ENCODE measurements at regions not wholly inside any gene's neighbourhood (a gene's known extent, or its start where the extent isn't known, plus 50 kb on each side); places are given as distances from the start of the nearest gene placed in this dataset.

GRCh38 chr14:98605043-98605442, 667.0 kb downstream of the BCL11B start:
- TF ChIP-seq POLR2A (IDR thresholded peaks at IDR 0.05; ENCODE audit: low read depth, low read length), result no peak
- no peak for TF ChIP-seq SPI1 (IDR thresholded peaks at IDR 0.05; ENCODE audit: low read depth, low read length)

All from GM12891 (cell line).